Stimulated activated naive B cell treated with anti-CD40 and anti-IgM and Interleukin-4, amounts not matched to agents 10 μg/mL and 1 μg/mL and 100 μg/mL, for 72 hours (primary cell): ENCODE measurements at regions not wholly inside any gene's neighbourhood (a gene's known extent, or its start where the extent isn't known, plus 50 kb on each side); places are given as distances from the start of the nearest gene placed in this dataset.

Experiments used
- ATAC-seq, 2 donors: fragments of 150-1000 bp; cut with Tn5 transposase; replicated peaks; 2 replicates each; pipeline ENCODE4 v1.10.0; 2021; ENCODE audit warnings: moderate library complexity in 1 of 2
- DNase-seq: peaks from one replicate; pipeline ENCODE4 v3.0.0; 2021
- H3K27ac Mint-ChIP-seq: one replicate; pipeline ENCODE4 v1.8.0; 2022; ENCODE audit warnings: mild to moderate bottlenecking, mixed read lengths
- H3K27me3 Mint-ChIP-seq, 2 donors: one replicate each; pipeline ENCODE4 v1.8.0; 2022; ENCODE audit warnings: mixed read lengths in 2 of 2
- H3K36me3 Mint-ChIP-seq, 2 donors: one replicate each; pipeline ENCODE4 v1.8.0; 2022; ENCODE audit warnings: mixed read lengths in 2 of 2, mild to moderate bottlenecking in 1 of 2
- H3K4me1 Mint-ChIP-seq, 2 donors: one replicate each; pipeline ENCODE4 v1.8.0; 2022; ENCODE audit warnings: mixed read lengths in 2 of 2, mild to moderate bottlenecking in 1 of 2
- H3K4me3 Mint-ChIP-seq, 2 donors: one replicate each; pipeline ENCODE4 v1.8.0; 2022; ENCODE audit warnings: mild to moderate bottlenecking in 2 of 2, mixed read lengths in 2 of 2, moderate library complexity in 1 of 2
- H3K9me3 Mint-ChIP-seq, 2 donors: one replicate each; pipeline ENCODE4 v1.8.0; 2022; ENCODE audit warnings: mixed read lengths in 2 of 2, mild to moderate bottlenecking in 1 of 2

- no peaks in the 10 kb centered on the region for H3K9me3 Mint-ChIP-seq
- DNase-seq (no peak), ATAC-seq (no peak)
- H3K4me1 Mint-ChIP-seq = peaks cover 3 to 7% of the 10 kb centered on the region in 2 donors
- H3K27me3 Mint-ChIP-seq = peaks cover 22 to 24% of the 10 kb centered on the region in 2 donors
- H3K4me3 Mint-ChIP-seq = no peak overlapping the region
- H3K27ac Mint-ChIP-seq = no peak overlapping the region
- H3K36me3 Mint-ChIP-seq = no peaks in the 10 kb centered on the region
These were observed 124.5 kb upstream of the TMEM45B start for GRCh38 chr11:129691142-129691541.

- H3K9me3 Mint-ChIP-seq = no peaks in the 10 kb centered on the region
- H3K27ac Mint-ChIP-seq = no peak overlapping the region
- no peaks in the 10 kb centered on the region for H3K36me3 Mint-ChIP-seq
- ATAC-seq (no peak), DNase-seq (no peak)
- H3K4me3 Mint-ChIP-seq = no peak overlapping the region
- H3K4me1 Mint-ChIP-seq = peaks cover 5 to 7% of the 10 kb centered on the region in 2 donors
- peaks cover 28 to 40% of the 10 kb centered on the region in 2 donors for H3K27me3 Mint-ChIP-seq
These were observed 121.1 kb upstream of the TMEM45B start for GRCh38 chr11:129694538-129694937.

- peaks cover 5 to 7% of the 10 kb centered on the region in 2 donors for H3K4me1 Mint-ChIP-seq
- H3K9me3 Mint-ChIP-seq = no peaks in the 10 kb centered on the region
- peaks cover 28 to 40% of the 10 kb centered on the region in 2 donors for H3K27me3 Mint-ChIP-seq
- ATAC-seq = no peak
- no peaks in the 10 kb centered on the region for H3K36me3 Mint-ChIP-seq
- DNase-seq = no peak
- no peak overlapping the region for H3K27ac Mint-ChIP-seq
- no peak overlapping the region for H3K4me3 Mint-ChIP-seq
These were observed 120.7 kb upstream of the TMEM45B start for GRCh38 chr11:129694966-129695365.

GRCh38 chr11:129695571-129696308, 119.9 kb upstream of the TMEM45B start:
- ATAC-seq (peak; percentile 86 to 93), DNase-seq (peak; percentile 54)
- Mint-ChIP-seq H3K9me3 (no peaks in the 10 kb centered on the region), H3K27me3 (peaks cover 34 to 47% of the 10 kb centered on the region in 2 donors), H3K27ac (no peak overlapping the region), H3K36me3 (no peaks in the 10 kb centered on the region), H3K4me3 (peak overlapping the region; percentile 77 to 79), H3K4me1 (peaks cover 5 to 7% of the 10 kb centered on the region in 2 donors)

- no peaks in the 10 kb centered on the region for H3K9me3 Mint-ChIP-seq
- peaks cover 5 to 7% of the 10 kb centered on the region in 2 donors for H3K4me1 Mint-ChIP-seq
- H3K27ac Mint-ChIP-seq = no peak overlapping the region
- DNase-seq = no peak
- no peak for ATAC-seq
- no peaks in the 10 kb centered on the region for H3K36me3 Mint-ChIP-seq
- H3K4me3 Mint-ChIP-seq = peak overlapping the region; percentile 35 to 48
- peaks cover 38 to 44% of the 10 kb centered on the region in 2 donors for H3K27me3 Mint-ChIP-seq
These were observed 119.2 kb upstream of the TMEM45B start for GRCh38 chr11:129696309-129696989.

- Mint-ChIP-seq H3K4me1 (peaks cover 5 to 7% of the 10 kb centered on the region in 2 donors), H3K9me3 (no peaks in the 10 kb centered on the region), H3K27ac (no peak overlapping the region), H3K36me3 (no peaks in the 10 kb centered on the region), H3K27me3 (peaks cover 32 to 42% of the 10 kb centered on the region in 2 donors), H3K4me3 (no peak overlapping the region)
- no peak for ATAC-seq
- DNase-seq = no peak
These were observed 117.4 kb upstream of the TMEM45B start for GRCh38 chr11:129698212-129698611.

GRCh38 chr11:129699711-129700304, 115.8 kb upstream of the TMEM45B start:
- no peak overlapping the region for H3K27ac Mint-ChIP-seq
- ATAC-seq (no peak), DNase-seq (no peak)
- no peak overlapping the region for H3K4me3 Mint-ChIP-seq
- H3K9me3 Mint-ChIP-seq = no peaks in the 10 kb centered on the region
- H3K4me1 Mint-ChIP-seq = peaks cover 5 to 7% of the 10 kb centered on the region in 2 donors
- no peaks in the 10 kb centered on the region for H3K36me3 Mint-ChIP-seq
- H3K27me3 Mint-ChIP-seq = peaks cover 33 to 41% of the 10 kb centered on the region in 2 donors

GRCh38 chr11:129700701-129701100, 114.9 kb upstream of the TMEM45B start:
- Mint-ChIP-seq H3K4me1 (peaks cover 3% of the 10 kb centered on the region in 2 donors), H3K27me3 (peaks cover 30 to 42% of the 10 kb centered on the region in 2 donors), H3K36me3 (no peaks in the 10 kb centered on the region), H3K9me3 (no peaks in the 10 kb centered on the region), H3K27ac (no peak overlapping the region), H3K4me3 (no peak overlapping the region)
- DNase-seq (no peak), ATAC-seq (no peak)

GRCh38 chr11:129701706-129702105, 113.9 kb upstream of the TMEM45B start:
- no peaks in the 10 kb centered on the region for H3K4me1 Mint-ChIP-seq
- H3K27ac Mint-ChIP-seq = no peak overlapping the region
- ATAC-seq (no peak), DNase-seq (no peak)
- no peaks in the 10 kb centered on the region for H3K9me3 Mint-ChIP-seq
- peaks cover 30 to 51% of the 10 kb centered on the region in 2 donors for H3K27me3 Mint-ChIP-seq
- no peaks in the 10 kb centered on the region for H3K36me3 Mint-ChIP-seq
- H3K4me3 Mint-ChIP-seq = no peak overlapping the region

GRCh38 chr11:129702410-129703398, 112.9 kb upstream of the TMEM45B start:
- no peak for ATAC-seq
- DNase-seq = no peak
- Mint-ChIP-seq H3K27ac (no peak overlapping the region), H3K4me3 (no peak overlapping the region), H3K4me1 (no peaks in the 10 kb centered on the region), H3K9me3 (peaks cover 0 to 1% of the 10 kb centered on the region in 2 donors), H3K27me3 (peaks cover 21 to 43% of the 10 kb centered on the region in 2 donors), H3K36me3 (no peaks in the 10 kb centered on the region)

- ATAC-seq = no peak
- Mint-ChIP-seq H3K4me1 (no peaks in the 10 kb centered on the region), H3K27me3 (peaks cover 21 to 41% of the 10 kb centered on the region in 2 donors), H3K27ac (no peak overlapping the region), H3K36me3 (no peaks in the 10 kb centered on the region), H3K9me3 (peaks cover 0 to 1% of the 10 kb centered on the region in 2 donors), H3K4me3 (no peak overlapping the region)
- no peak for DNase-seq
These were observed 111.8 kb upstream of the TMEM45B start for GRCh38 chr11:129703846-129704245.

- Mint-ChIP-seq H3K36me3 (no peaks in the 10 kb centered on the region), H3K27me3 (peaks cover 21 to 33% of the 10 kb centered on the region in 2 donors), H3K9me3 (peaks cover 0 to 1% of the 10 kb centered on the region in 2 donors), H3K4me3 (no peak overlapping the region), H3K4me1 (no peaks in the 10 kb centered on the region), H3K27ac (no peak overlapping the region)
- ATAC-seq = no peak
- DNase-seq = no peak
These were observed 110.8 kb upstream of the TMEM45B start for GRCh38 chr11:129704831-129705230.

- ATAC-seq = no peak
- no peak for DNase-seq
- H3K4me1 Mint-ChIP-seq = no peaks in the 10 kb centered on the region
- no peak overlapping the region for H3K27ac Mint-ChIP-seq
- H3K27me3 Mint-ChIP-seq = peaks cover 19 to 31% of the 10 kb centered on the region in 2 donors
- no peaks in the 10 kb centered on the region for H3K36me3 Mint-ChIP-seq
- H3K9me3 Mint-ChIP-seq = peaks cover 0 to 1% of the 10 kb centered on the region in 2 donors
- no peak overlapping the region for H3K4me3 Mint-ChIP-seq
These were observed 110.3 kb upstream of the TMEM45B start for GRCh38 chr11:129705341-129705740.

- no peak overlapping the region for H3K4me3 Mint-ChIP-seq
- no peak for DNase-seq
- no peak for ATAC-seq
- H3K27ac Mint-ChIP-seq = no peak overlapping the region
- H3K4me1 Mint-ChIP-seq = no peaks in the 10 kb centered on the region
- peaks cover 0 to 1% of the 10 kb centered on the region in 2 donors for H3K9me3 Mint-ChIP-seq
- no peaks in the 10 kb centered on the region for H3K36me3 Mint-ChIP-seq
- peaks cover 13 to 26% of the 10 kb centered on the region in 2 donors for H3K27me3 Mint-ChIP-seq
These were observed 109.7 kb upstream of the TMEM45B start for GRCh38 chr11:129705933-129706332.
